Activated CD4-positive, alpha-beta memory T cell treated with anti-CD3 and anti-CD28 coated beads for 36 hours (primary cell): ENCODE measurements at regions not wholly inside any gene's neighbourhood (a gene's known extent, or its start where the extent isn't known, plus 50 kb on each side); places are given as distances from the start of the nearest gene placed in this dataset.
"Not testable (repeated sequence)": the region's sequence is repeated elsewhere in the genome, so short reads cannot be mapped to it uniquely, and the experiment has no call there.

Source experiments
- CTCF ChIA-PET: fragments of 350-600 bp; sonication (Branson Sonifier 250); formaldehyde crosslinking; loops from one replicate; lab custom pipeline; 2021; ENCODE audit warnings: antibody characterized with exemption, inconsistent platforms; lab: Charles Lee
- POLR2A ChIA-PET: fragments of 350-600 bp; sonication (Branson Sonifier 250); formaldehyde crosslinking; loops from one replicate; lab custom pipeline; 2021; ENCODE audit warnings: antibody characterized with exemption; lab: Charles Lee
- DNase-seq: peaks from one replicate; pipeline ENCODE4 v3.0.0-alpha.2; 2020
- H3K27ac Mint-ChIP-seq: one replicate; pipeline ENCODE4 v1.8.0; 2021; ENCODE audit warnings: mixed read lengths
- H3K27me3 Mint-ChIP-seq: one replicate; pipeline ENCODE4 v1.8.0; 2021; ENCODE audit warnings: mixed read lengths
- H3K36me3 Mint-ChIP-seq: one replicate; pipeline ENCODE4 v1.8.0; 2021; ENCODE audit warnings: mixed read lengths
- H3K4me1 Mint-ChIP-seq: one replicate; pipeline ENCODE4 v1.8.0; 2021; ENCODE audit warnings: low read depth, mixed read lengths
- H3K4me3 Mint-ChIP-seq: one replicate; pipeline ENCODE4 v1.8.0; 2021; ENCODE audit warnings: mild to moderate bottlenecking, mixed read lengths
- H3K9me3 Mint-ChIP-seq: one replicate; pipeline ENCODE4 v1.8.0; 2021; ENCODE audit warnings: mixed read lengths
- intact Hi-C: fragments of 100-400 bp; cut with micrococcal nuclease; formaldehyde crosslinking; loops from one replicate; pipeline ENCODE4 v1.15.1; 2023

- no peaks in the 10 kb centered on the region for H3K36me3 Mint-ChIP-seq
- peaks cover 9% of the 10 kb centered on the region for H3K9me3 Mint-ChIP-seq
- no peak overlapping the region for H3K4me3 Mint-ChIP-seq
- H3K4me1 Mint-ChIP-seq: no peaks in the 10 kb centered on the region
- intact Hi-C loops: no loop called here
- H3K27me3 Mint-ChIP-seq: no peaks in the 10 kb centered on the region
- no peak for DNase-seq
- ChIA-PET POLR2A (no interaction called here), CTCF (no interaction called here)
- no peak overlapping the region for H3K27ac Mint-ChIP-seq
These were observed 918.0 kb downstream of the LTN1 start for GRCh38 chr21:28074676-28075075.

- intact Hi-C loops: no loop called here
These were observed 920.1 kb downstream of the LTN1 start for GRCh38 chr21:28072601-28073000.

DNA sequence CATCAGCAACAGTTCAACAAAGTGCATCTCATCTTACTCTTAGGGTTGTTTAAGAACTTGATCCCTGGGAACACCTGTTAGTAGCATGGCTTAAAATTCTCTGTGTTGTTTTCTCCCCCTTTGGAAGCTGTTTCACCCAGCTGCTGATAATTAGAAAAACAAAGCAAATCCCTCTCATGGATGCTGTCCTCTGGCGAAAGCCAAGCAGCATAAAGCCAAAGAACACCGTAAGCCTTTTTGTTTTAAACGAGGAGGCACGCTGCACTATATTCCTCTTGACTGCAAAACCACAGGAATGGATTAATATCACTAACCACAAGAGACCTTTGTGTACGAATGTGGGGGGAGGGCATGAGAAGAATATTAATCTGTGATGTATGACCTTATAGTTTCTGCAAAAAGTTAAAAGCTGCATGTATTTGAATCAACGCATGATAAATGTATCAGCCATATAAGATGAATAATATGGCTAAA, 923.2 kb downstream of the LTN1 start:
- intact Hi-C loops: no loop called here
- Mint-ChIP-seq H3K27ac (no peak overlapping the region), H3K27me3 (no peaks in the 10 kb centered on the region), H3K4me1 (no peaks in the 10 kb centered on the region), H3K4me3 (no peak overlapping the region), H3K9me3 (peaks cover 9% of the 10 kb centered on the region), H3K36me3 (no peaks in the 10 kb centered on the region)
- ChIA-PET POLR2A (no interaction called here), CTCF (no interaction called here)
- DNase-seq: no peak

More at GRCh38 chr21:28072601-28073000, 920.1 kb downstream of the LTN1 start:
- Mint-ChIP-seq H3K4me3 (no peak overlapping the region), H3K27me3 (no peaks in the 10 kb centered on the region), H3K9me3 (peaks cover 9% of the 10 kb centered on the region), H3K27ac (no peak overlapping the region), H3K36me3 (no peaks in the 10 kb centered on the region), H3K4me1 (no peaks in the 10 kb centered on the region)
- ChIA-PET CTCF (no interaction called here), POLR2A (no interaction called here)
- no peak for DNase-seq

- Mint-ChIP-seq H3K9me3 (peaks cover 9% of the 10 kb centered on the region), H3K27me3 (no peaks in the 10 kb centered on the region), H3K4me3 (no peak overlapping the region), H3K4me1 (no peaks in the 10 kb centered on the region), H3K36me3 (no peaks in the 10 kb centered on the region), H3K27ac (no peak overlapping the region)
- ChIA-PET CTCF (interaction anchor here (0.8 kb wide), 1 partner anchor 264 kb away, joined by 3 read pairs; no protein-coding TSS in a partner anchor), POLR2A (no interaction called here)
- no peak for DNase-seq
- intact Hi-C loops: no loop called here
These were observed 924.0 kb downstream of the LTN1 start for GRCh38 chr21:28068455-28069358.

GRCh38 chr21:28066596-28067387, 925.9 kb downstream of the LTN1 start:
- H3K27ac Mint-ChIP-seq: no peak overlapping the region
- H3K4me1 Mint-ChIP-seq: no peaks in the 10 kb centered on the region
- no peaks in the 10 kb centered on the region for H3K27me3 Mint-ChIP-seq
- intact Hi-C loops: no loop called here
- H3K4me3 Mint-ChIP-seq: no peak overlapping the region
- H3K9me3 Mint-ChIP-seq: peaks cover 2% of the 10 kb centered on the region
- ChIA-PET CTCF (no interaction called here), POLR2A (no interaction called here)
- no peak for DNase-seq
- no peaks in the 10 kb centered on the region for H3K36me3 Mint-ChIP-seq

GRCh38 chr21:28066076-28066475, 926.6 kb downstream of the LTN1 start:
- ChIA-PET POLR2A (no interaction called here), CTCF (no interaction called here)
- no peaks in the 10 kb centered on the region for H3K4me1 Mint-ChIP-seq
- H3K27me3 Mint-ChIP-seq: no peaks in the 10 kb centered on the region
- H3K9me3 Mint-ChIP-seq: no peaks in the 10 kb centered on the region
- no peaks in the 10 kb centered on the region for H3K36me3 Mint-ChIP-seq
- intact Hi-C loops: no loop called here
- H3K27ac Mint-ChIP-seq: no peak overlapping the region
- H3K4me3 Mint-ChIP-seq: no peak overlapping the region
- no peak for DNase-seq

- CTCF ChIA-PET: no interaction called here
- POLR2A ChIA-PET: no interaction called here
- DNase-seq: no peak
- intact Hi-C loops: no loop called here
- no peak overlapping the region for H3K4me3 Mint-ChIP-seq
- no peaks in the 10 kb centered on the region for H3K9me3 Mint-ChIP-seq
- H3K27me3 Mint-ChIP-seq: no peaks in the 10 kb centered on the region
- no peaks in the 10 kb centered on the region for H3K36me3 Mint-ChIP-seq
- H3K27ac Mint-ChIP-seq: no peak overlapping the region
- no peaks in the 10 kb centered on the region for H3K4me1 Mint-ChIP-seq
These were observed 929.1 kb downstream of the LTN1 start for GRCh38 chr21:28063241-28064216.

DNA sequence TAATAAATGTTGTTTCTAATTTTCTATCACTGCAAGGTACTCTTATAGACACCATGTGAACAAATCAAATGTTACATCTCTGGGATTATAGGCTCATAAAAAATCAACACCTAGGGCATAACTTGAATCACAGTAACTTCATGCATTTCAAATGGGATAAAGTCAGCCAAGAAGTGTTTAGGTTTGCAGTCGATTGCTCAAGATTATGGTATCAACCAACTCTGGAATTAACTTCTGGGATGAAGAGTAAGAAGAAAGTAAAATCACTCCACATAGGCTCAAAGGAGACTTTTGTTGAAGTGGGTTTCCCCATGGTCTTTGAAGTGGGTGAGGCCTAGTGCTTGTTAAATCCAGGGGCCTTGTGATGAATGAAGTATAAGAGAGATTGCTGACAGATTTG, 939.7 kb downstream of the LTN1 start:
- CTCF ChIA-PET, H3K27ac Mint-ChIP-seq, H3K4me1 Mint-ChIP-seq, H3K4me3 Mint-ChIP-seq, POLR2A ChIA-PET, H3K9me3 Mint-ChIP-seq, DNase-seq, H3K27me3 Mint-ChIP-seq, H3K36me3 Mint-ChIP-seq: not testable (repeated sequence)
- intact Hi-C loops: loop anchor here (5.0 to 10.0 kb wide), 2 partner anchors 692 to 1206 kb away; partner anchors contain the start of gene ADAMTS1

DNA sequence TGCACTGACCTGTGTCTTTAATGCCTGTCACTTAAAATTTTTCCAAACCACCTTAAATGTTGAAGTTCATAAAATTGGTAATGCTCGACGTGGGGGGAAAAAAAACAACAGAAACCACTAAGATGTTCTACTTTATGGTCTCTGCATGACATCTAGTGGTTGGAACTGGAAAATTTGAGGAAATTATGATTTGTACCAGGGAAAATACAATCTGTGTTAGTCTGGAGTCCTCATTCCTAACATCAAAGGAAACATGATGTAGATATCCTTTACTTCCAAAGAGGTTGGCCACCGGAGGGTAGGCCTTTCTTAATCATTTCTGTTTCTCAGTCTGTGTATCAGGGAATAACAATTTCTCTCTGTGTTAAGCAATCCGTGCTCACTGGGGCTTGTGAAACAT, 941.0 kb downstream of the LTN1 start:
- H3K4me1 Mint-ChIP-seq, DNase-seq, H3K27ac Mint-ChIP-seq, H3K36me3 Mint-ChIP-seq, CTCF ChIA-PET, H3K27me3 Mint-ChIP-seq, H3K9me3 Mint-ChIP-seq, POLR2A ChIA-PET, H3K4me3 Mint-ChIP-seq: not testable (repeated sequence)
- intact Hi-C loops: loop anchor here (5.0 to 10.0 kb wide), 2 partner anchors 693 to 1204 kb away; partner anchors contain the start of gene ADAMTS1

DNA sequence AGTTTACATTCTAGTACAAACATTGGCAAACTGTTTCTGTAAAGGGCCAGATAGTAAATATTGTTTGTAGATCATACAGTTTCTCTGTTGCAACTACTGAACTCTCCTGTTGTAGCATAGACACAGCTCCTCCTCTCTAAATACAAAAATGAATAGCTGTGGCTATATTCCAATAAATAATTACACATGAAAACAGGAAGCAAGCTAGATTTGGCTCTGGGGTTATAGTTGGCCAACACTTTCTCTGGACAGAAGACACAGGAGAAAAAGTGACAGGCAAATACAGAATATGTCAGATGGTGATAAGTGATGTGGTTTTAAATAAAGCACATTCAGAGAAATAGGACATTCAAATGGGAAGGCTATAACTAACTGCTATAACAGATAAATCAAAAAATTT, 957.0 kb downstream of the LTN1 start:
- DNase-seq, H3K9me3 Mint-ChIP-seq, intact Hi-C loops, CTCF ChIA-PET, H3K27ac Mint-ChIP-seq, H3K4me1 Mint-ChIP-seq, H3K27me3 Mint-ChIP-seq, H3K4me3 Mint-ChIP-seq, H3K36me3 Mint-ChIP-seq, POLR2A ChIA-PET: not testable (repeated sequence)

DNA sequence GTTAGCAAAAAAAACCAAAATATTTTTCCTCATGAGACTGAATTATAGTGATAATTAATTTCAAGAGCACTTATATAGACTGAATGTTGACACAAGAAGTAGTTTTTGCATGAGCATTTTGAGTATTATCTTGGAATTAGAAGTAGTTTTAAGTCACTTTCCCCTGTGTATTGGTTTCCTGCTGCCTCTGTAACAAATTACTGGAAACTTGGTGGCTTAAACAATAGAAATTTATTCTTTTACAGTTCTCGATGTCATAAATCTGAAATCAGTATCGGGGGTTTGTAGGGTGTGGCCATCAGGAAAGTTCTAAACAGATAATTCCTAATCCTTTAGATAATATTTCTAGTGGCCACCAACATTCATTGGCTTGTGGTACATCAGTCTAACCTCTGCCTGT, 957.8 kb downstream of the LTN1 start:
- H3K36me3 Mint-ChIP-seq, H3K4me3 Mint-ChIP-seq, intact Hi-C loops, POLR2A ChIA-PET, CTCF ChIA-PET, DNase-seq, H3K4me1 Mint-ChIP-seq, H3K27ac Mint-ChIP-seq, H3K27me3 Mint-ChIP-seq: not testable (repeated sequence)
- H3K9me3 Mint-ChIP-seq: peaks cover 10% of the 10 kb centered on the region
